Activated B cell treated with CpG ODN at 0.5 μM for 24 hours (primary cell): ENCODE measurements at regions not wholly inside any gene's neighbourhood (a gene's known extent, or its start where the extent isn't known, plus 50 kb on each side); places are given as distances from the start of the nearest gene placed in this dataset.

Experiments
- ATAC-seq: fragments of 200-7000 bp; cut with Tn5 transposase; one replicate; pipeline ENCODE4 v1.10.0; 2021; ENCODE audit warnings: low read depth, mild to moderate bottlenecking, moderate library complexity
- CTCF ChIA-PET: fragments of 350-600 bp; sonication (Branson Sonifier 250); formaldehyde crosslinking; loops from one replicate; lab custom pipeline; 2021; ENCODE audit warnings: antibody characterized with exemption; lab: Charles Lee
- POLR2A ChIA-PET: fragments of 350-600 bp; sonication (Branson Sonifier 250); formaldehyde crosslinking; loops from one replicate; lab custom pipeline; 2021; ENCODE audit warnings: antibody characterized with exemption; lab: Charles Lee
- DNase-seq: peaks from one replicate; pipeline ENCODE4 v3.0.0; 2022
- H3K27ac Mint-ChIP-seq: one replicate; pipeline ENCODE4 v1.8.0; 2020; ENCODE audit warnings: mixed read lengths
- H3K27me3 Mint-ChIP-seq: one replicate; pipeline ENCODE4 v1.8.0; 2021; ENCODE audit warnings: mixed read lengths
- H3K36me3 Mint-ChIP-seq: one replicate; pipeline ENCODE4 v1.8.0; 2021; ENCODE audit warnings: low read depth, mixed read lengths
- H3K4me1 Mint-ChIP-seq: one replicate; pipeline ENCODE4 v1.8.0; 2021; ENCODE audit warnings: mixed read lengths
- H3K4me3 Mint-ChIP-seq: one replicate; pipeline ENCODE4 v1.8.0; 2020; ENCODE audit warnings: mild to moderate bottlenecking, mixed read lengths
- H3K9me3 Mint-ChIP-seq: one replicate; pipeline ENCODE4 v1.8.0; 2020; ENCODE audit warnings: mixed read lengths
- intact Hi-C: fragments of 100-400 bp; cut with micrococcal nuclease; formaldehyde crosslinking; loops from one replicate; pipeline ENCODE4 v1.15.1; 2024
- TF ChIP-seq, protein P1 (sequence below): fragments of 200-600 bp; IDR thresholded peaks from one replicate; pipeline ENCODE4 v1.8.0; 2022; ENCODE audit warnings: antibody characterized with exemption, mild to moderate bottlenecking

DNA sequence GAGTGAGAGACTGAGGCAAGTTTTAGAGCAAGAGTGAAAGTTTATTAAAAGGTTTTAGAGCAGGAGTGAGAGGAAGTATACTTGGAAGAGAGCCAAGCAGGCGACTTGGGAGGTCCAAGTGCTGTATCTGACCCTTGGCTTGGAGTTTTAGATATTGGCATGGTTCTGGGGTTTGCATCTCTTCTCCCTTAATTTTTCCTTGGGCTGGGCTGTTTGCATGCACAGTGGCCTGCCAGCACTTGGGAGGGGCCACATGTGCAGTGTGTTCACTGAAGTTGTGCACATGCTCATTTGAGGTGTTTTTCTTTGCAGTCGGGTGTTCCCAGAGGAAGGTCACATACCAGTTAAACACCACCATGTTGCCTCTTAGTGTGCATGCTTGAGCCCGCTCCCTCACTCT lies 464.1 kb downstream of the DMRT2 start:
- no peak overlapping the region for H3K4me3 Mint-ChIP-seq
- H3K27ac Mint-ChIP-seq: no peak overlapping the region
- no peaks in the 10 kb centered on the region for H3K27me3 Mint-ChIP-seq
- ChIA-PET CTCF (no interaction called here), POLR2A (no interaction called here)
- no peak for ATAC-seq
- no peak for DNase-seq
- H3K36me3 Mint-ChIP-seq: no peaks in the 10 kb centered on the region
- H3K4me1 Mint-ChIP-seq: no peaks in the 10 kb centered on the region
- H3K9me3 Mint-ChIP-seq: no peaks in the 10 kb centered on the region
- intact Hi-C loops: no loop called here
- TF ChIP-seq, protein P1, sequence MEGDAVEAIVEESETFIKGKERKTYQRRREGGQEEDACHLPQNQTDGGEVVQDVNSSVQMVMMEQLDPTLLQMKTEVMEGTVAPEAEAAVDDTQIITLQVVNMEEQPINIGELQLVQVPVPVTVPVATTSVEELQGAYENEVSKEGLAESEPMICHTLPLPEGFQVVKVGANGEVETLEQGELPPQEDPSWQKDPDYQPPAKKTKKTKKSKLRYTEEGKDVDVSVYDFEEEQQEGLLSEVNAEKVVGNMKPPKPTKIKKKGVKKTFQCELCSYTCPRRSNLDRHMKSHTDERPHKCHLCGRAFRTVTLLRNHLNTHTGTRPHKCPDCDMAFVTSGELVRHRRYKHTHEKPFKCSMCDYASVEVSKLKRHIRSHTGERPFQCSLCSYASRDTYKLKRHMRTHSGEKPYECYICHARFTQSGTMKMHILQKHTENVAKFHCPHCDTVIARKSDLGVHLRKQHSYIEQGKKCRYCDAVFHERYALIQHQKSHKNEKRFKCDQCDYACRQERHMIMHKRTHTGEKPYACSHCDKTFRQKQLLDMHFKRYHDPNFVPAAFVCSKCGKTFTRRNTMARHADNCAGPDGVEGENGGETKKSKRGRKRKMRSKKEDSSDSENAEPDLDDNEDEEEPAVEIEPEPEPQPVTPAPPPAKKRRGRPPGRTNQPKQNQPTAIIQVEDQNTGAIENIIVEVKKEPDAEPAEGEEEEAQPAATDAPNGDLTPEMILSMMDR: no peak

DNA sequence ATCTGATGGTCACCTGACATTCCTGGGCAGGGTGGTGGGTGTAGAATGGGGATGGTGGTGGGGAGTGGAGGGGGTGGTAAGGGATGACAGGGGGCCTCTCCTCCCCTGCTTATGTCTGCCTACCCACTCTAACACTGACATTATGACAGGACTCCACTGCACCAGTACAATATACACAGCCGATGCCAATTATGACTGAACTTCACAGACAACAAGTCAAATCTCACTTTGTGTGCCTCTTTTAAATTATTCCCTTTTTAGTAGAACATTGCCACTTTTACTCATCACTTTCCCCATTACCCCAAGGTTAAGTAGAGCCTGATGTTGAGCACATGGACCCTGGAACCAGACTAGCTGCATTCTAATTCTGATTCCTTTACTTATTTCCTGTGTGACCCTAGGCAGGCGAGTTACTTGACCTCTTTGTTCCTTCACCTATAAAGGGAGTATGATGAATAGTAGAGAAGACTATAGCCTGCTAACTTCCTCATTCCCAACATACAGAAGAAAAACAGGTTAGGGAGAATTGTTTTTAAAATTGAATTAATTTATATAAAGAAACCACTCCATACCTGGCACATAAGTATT lies 464.7 kb downstream of the DMRT2 start:
- no peaks in the 10 kb centered on the region for H3K4me1 Mint-ChIP-seq
- no peak for ATAC-seq
- no peak for DNase-seq
- POLR2A ChIA-PET: no interaction called here
- no peaks in the 10 kb centered on the region for H3K36me3 Mint-ChIP-seq
- H3K27me3 Mint-ChIP-seq: no peaks in the 10 kb centered on the region
- no peaks in the 10 kb centered on the region for H3K9me3 Mint-ChIP-seq
- H3K27ac Mint-ChIP-seq: no peak overlapping the region
- CTCF ChIA-PET: no interaction called here
- intact Hi-C loops: no loop called here
- H3K4me3 Mint-ChIP-seq: no peak overlapping the region
- TF ChIP-seq, protein P1: no peak

DNA sequence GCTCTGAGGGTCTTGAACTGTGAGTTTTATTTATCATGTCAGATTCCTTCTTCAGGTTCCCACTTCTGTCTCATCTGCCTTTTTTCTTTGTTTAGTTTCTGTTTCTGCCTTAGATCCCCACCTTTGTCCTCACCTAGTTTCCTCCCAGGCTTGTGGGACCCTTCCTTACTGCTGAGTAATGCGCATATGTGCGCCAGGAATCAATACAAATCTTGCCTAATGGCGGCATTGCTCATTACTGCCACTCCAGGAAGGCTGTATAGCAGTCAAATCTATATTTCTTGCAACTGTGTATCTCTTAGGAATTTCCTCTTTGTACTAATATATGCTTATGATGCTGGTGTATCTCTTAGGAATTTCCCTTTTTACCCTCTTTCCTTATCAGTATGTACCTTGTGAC lies 465.4 kb downstream of the DMRT2 start:
- H3K4me1 Mint-ChIP-seq: no peaks in the 10 kb centered on the region
- no peak for ATAC-seq
- no peaks in the 10 kb centered on the region for H3K36me3 Mint-ChIP-seq
- intact Hi-C loops: no loop called here
- no peak for DNase-seq
- TF ChIP-seq, protein P1: no peak
- H3K27me3 Mint-ChIP-seq: no peaks in the 10 kb centered on the region
- H3K9me3 Mint-ChIP-seq: no peaks in the 10 kb centered on the region
- H3K27ac Mint-ChIP-seq: no peak overlapping the region
- POLR2A ChIA-PET: no interaction called here
- CTCF ChIA-PET: no interaction called here
- H3K4me3 Mint-ChIP-seq: no peak overlapping the region

DNA sequence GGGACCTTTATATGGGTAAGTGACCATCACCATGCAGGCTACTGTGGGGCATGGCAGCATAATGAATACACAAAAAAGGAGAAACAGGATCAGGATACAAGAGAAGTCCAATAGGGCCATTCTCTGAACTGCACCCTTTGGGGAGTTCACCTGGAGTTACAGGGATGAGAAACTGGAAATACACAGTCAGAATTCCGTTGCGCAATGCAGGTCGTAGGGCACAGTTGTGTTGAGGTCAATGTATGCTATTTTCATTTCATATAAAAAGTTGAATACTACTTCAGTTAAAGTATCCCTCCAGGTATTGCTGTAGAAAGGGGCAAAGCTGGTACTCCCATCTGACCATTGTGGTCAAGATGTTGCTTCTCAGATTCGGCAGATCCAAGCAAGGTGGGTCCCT lies 471.4 kb downstream of the DMRT2 start:
- no peak for ATAC-seq
- no peaks in the 10 kb centered on the region for H3K27me3 Mint-ChIP-seq
- DNase-seq: no peak
- TF ChIP-seq, protein P1: no peak
- no peak overlapping the region for H3K27ac Mint-ChIP-seq
- H3K4me1 Mint-ChIP-seq: no peaks in the 10 kb centered on the region
- ChIA-PET POLR2A (no interaction called here), CTCF (no interaction called here)
- no peaks in the 10 kb centered on the region for H3K36me3 Mint-ChIP-seq
- H3K9me3 Mint-ChIP-seq: no peaks in the 10 kb centered on the region
- H3K4me3 Mint-ChIP-seq: no peak overlapping the region
- intact Hi-C loops: no loop called here

DNA sequence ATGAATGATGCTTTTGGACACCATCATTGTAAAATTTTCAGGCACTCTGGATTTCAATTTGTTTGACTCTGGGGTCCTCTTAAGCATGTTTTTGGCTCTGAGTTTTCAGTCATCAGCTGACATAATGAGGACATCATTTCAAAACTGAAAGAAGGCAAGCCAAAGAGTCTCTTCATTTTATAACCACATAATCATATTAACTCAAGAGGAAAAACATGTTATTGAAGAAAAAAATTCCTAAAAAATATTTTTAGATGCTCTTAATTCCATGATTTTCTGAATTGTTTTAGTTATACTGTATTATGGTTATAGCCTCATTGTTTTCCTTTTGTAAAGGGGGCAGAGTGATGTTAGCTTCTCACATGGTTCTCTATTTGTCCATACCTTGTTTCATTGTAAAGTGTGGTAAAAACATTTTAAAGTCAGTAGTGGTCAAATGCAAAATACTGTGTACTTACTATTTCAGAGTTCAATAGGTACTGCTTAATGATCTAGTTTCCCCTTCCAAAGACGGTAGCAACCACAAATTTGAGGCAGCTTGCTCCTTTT lies 472.1 kb downstream of the DMRT2 start:
- Mint-ChIP-seq H3K27me3 (no peaks in the 10 kb centered on the region), H3K4me1 (no peaks in the 10 kb centered on the region), H3K27ac (no peak overlapping the region), H3K9me3 (no peaks in the 10 kb centered on the region), H3K36me3 (no peaks in the 10 kb centered on the region), H3K4me3 (no peak overlapping the region)
- ATAC-seq (no peak), DNase-seq (no peak)
- TF ChIP-seq, protein P1: no peak
- ChIA-PET CTCF (no interaction called here), POLR2A (no interaction called here)
- intact Hi-C loops: no loop called here
